Fibroblast of the aortic adventitia (primary cell): ENCODE measurements at regions not wholly inside any gene's neighbourhood (a gene's known extent, or its start where the extent isn't known, plus 50 kb on each side); places are given as distances from the start of the nearest gene placed in this dataset.

ENCODE experiments used
- DNase-seq: peaks from one replicate; pipeline ENCODE4 v3.0.0-alpha.2; 2010; ENCODE audit warnings: low read depth
- H3K4me3 ChIP-seq: 2 replicates; pipeline ENCODE4 v1.5.1; 2011; ENCODE audit warnings: low read depth, mild to moderate bottlenecking, control low read depth, low read length, moderate library complexity
- TF ChIP-seq, protein P1 (sequence below): IDR thresholded peaks from 2 replicates; pipeline ENCODE4 v1.5.1; 2011; ENCODE audit warnings: mild to moderate bottlenecking, low read length, control low read depth, inconsistent platforms; ENCODE audit not compliant: insufficient read depth

DNA sequence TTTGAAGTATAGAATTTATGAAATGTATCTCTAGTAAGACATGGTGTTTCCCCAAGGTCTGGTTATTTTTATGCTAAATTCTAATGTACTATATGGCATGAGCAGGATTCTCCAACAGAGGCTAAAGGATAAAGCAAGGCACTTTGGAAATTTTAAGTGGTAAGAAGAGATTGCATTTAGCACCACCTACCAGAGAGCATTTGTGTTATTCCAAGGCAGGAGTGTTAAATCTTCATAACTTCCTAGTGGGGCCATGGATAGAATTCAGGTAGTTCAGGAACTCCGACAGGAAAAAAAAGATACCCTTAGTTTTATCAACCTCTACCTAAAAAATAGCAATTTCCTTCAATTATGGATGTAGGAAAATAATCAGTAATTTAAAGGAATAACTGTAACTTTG is 497.4 kb upstream of the CRIM1 start:
- TF ChIP-seq, protein P1, sequence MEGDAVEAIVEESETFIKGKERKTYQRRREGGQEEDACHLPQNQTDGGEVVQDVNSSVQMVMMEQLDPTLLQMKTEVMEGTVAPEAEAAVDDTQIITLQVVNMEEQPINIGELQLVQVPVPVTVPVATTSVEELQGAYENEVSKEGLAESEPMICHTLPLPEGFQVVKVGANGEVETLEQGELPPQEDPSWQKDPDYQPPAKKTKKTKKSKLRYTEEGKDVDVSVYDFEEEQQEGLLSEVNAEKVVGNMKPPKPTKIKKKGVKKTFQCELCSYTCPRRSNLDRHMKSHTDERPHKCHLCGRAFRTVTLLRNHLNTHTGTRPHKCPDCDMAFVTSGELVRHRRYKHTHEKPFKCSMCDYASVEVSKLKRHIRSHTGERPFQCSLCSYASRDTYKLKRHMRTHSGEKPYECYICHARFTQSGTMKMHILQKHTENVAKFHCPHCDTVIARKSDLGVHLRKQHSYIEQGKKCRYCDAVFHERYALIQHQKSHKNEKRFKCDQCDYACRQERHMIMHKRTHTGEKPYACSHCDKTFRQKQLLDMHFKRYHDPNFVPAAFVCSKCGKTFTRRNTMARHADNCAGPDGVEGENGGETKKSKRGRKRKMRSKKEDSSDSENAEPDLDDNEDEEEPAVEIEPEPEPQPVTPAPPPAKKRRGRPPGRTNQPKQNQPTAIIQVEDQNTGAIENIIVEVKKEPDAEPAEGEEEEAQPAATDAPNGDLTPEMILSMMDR: no peak
- DNase-seq: no peak
- H3K4me3 ChIP-seq: no peak overlapping the region

DNA sequence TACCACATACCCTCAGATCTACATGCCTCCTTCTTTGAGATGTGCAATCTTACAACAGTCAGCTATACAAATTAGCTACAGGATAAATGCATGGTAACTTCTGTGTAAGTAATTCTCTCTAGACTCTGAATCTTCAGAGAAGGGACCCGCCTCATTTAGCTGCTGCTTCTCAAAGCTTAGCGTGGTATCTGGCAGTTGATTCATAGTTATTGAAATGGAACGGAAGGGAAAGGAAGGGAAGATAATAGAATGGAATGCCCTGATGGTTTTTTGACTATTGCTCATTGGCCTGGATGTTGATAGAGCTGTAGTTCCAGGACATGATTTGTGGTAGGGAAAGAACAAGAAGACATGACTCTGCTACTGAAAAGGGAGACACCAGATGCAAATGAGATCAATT is 498.1 kb upstream of the CRIM1 start:
- TF ChIP-seq, protein P1: no peak
- no peak for DNase-seq
- H3K4me3 ChIP-seq: no peak overlapping the region

- TF ChIP-seq, protein P1: no peak
- no peak overlapping the region for H3K4me3 ChIP-seq
These were observed 524.2 kb upstream of the CRIM1 start for GRCh38 chr2:35831385-35831784.

DNA sequence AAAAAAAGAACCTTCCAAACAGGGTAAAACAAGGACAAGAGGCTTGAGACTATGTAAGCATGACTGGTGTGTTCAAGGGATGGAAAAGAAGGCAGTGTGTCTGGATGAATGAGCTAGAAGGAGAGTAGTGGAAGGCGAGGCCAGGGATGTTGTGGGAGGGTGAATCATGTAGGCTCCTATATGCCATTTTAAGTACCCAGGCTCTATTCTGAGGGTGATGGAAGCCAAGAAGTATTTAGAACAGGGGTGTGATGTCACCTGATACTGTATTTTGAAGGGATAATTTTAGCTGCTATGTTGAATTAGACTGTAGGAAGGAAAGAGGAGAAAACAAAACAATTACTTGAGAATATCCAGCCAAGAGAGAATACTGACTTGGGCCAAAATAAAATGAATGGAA is 524.7 kb upstream of the CRIM1 start:
- DNase-seq: no peak
- TF ChIP-seq, protein P1: no peak
- no peak overlapping the region for H3K4me3 ChIP-seq

More at GRCh38 chr2:35831385-35831784, 524.2 kb upstream of the CRIM1 start:
- no peak for DNase-seq

DNA sequence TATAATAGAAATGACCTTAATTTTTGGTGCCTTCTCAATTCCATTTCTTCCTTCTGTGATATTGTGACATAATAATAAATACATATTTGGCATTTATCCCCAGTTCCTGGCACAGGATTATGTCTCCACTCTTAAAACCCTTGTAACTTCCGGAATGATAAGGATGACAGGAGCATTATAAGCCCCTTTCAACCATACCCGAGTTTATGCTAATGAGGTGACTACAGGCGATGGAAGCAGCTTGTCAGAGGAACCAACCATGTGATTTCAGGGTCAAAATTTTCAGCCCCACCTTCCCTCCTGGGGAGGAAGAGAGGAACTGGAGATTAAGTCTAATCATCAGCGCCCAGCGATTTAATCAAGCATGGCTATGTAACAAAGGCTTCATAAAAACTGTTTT is 528.5 kb upstream of the CRIM1 start:
- TF ChIP-seq, protein P1: no peak

DNA sequence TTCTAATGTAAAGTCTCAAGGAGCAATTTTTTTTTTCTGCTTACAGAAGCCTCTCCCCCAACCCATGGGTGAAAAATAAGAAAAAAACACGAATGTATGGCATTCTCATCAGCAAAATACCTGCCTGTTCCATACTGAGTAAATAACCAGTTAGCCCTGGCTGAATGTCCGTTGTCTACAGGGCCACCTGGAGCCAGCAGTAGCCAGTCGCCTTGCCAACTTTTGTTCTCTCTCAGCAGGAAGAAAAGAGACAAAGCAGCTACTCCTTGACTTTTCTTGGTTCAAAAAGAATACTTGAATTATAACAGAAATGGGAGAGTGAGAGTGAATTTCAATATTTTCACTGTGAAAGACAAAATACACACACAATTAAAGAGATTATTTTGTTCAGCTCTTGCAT is 532.9 kb upstream of the CRIM1 start:
- H3K4me3 ChIP-seq: no peak overlapping the region
- TF ChIP-seq, protein P1: no peak
- no peak for DNase-seq

More for the DNA sequence above, 528.5 kb upstream of the CRIM1 start:
- DNase-seq: no peak
- H3K4me3 ChIP-seq: no peak overlapping the region

GRCh38 chr2:35821675-35822074 is 533.9 kb upstream of the CRIM1 start:
- no peak for DNase-seq
- no peak overlapping the region for H3K4me3 ChIP-seq
- TF ChIP-seq, protein P1: no peak
